ENCODE measurements at regions not wholly inside any gene's neighbourhood (a gene's known extent, or its start where the extent isn't known, plus 50 kb on each side); places are given as distances from the start of the nearest gene placed in this dataset.

- DNase-seq, result no peak
Measured at GRCh38 chr2:104321796-104322349, 532.0 kb upstream of the POU3F3 start.

DNA sequence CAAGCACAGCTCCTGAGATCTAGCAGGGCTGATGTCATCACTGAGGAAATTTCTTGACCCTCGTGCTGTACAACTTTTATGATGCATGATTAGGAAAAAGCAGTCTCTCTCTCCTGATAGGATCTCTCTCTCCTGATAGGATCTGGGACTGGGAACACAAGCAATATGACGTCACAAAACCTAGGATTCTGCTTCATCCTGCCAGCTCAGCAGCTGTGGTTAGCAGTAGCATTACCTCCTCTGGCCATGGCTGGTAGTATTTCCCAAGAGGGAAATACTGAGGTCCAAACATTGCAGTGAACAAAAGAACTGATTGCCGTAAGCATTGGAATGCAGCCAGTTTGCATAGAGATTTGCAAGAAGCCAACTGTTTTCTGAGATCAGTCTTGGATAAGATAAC, 521.2 kb upstream of the POU3F3 start:
- DNase-seq, result peak; percentile 22

DNA sequence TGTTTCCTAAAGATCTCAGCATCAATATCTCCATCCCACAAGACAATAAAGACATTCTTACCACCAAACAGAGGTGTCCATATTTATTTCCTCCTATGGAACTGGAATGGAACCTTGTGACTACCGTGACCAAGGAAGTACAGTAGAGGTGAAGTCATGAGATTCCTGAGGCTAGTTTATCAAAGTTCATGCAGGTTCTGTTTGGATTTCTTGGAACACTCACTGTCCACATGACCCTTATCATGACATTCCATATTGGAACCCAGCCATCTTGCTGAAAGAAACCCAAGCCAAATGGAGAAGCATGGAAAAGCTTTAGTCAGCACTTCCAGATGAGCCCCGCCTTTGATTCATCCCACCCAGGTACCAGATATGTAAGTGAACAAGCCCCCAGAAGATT, 516.0 kb upstream of the POU3F3 start:
- no peak for DNase-seq

DNA sequence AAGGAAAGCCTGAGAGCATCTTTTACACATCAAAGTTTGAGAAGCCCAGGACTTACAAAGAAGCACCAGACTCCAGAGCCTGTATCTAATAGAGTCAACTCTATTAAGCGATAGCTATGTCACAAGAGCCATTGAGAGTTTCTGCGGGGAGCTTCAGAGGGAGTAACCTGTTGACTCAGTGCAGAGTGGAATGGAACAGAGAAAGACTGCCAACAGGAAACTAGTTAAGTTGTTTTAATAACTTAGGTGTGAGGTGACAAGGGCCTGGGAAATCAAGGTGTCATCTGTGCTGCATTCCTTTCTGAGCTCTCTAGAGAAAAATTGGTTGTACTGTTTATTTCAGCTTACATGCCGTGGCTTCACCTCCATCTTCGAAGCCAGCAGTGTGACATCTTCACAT, 513.8 kb upstream of the POU3F3 start:
- DNase-seq, result no peak

- no peak for DNase-seq
Measured at GRCh38 chr2:104340879-104341828, 512.8 kb upstream of the POU3F3 start.

GRCh38 chr2:104344306-104344705, 509.6 kb upstream of the POU3F3 start:
- DNase-seq, result no peak

DNA sequence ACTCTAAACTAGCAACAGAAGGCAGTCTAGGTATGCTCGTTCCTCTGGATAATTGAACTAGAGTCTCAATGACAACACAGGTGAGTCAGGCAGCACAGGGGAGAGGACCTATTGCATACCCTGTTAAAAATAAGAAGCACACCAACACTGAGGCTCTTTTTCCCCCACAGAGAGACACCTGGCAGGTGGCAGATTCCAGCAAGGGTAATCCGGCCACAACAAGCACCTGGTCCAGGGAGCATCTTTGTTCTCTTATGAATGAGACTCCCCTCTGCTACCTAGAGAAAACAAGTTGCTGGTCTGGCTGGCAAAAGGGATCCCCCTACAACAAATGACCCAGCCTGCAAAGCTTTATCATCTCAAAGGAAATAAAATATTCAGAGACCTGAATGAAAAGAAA, 508.9 kb upstream of the POU3F3 start:
- no peak for DNase-seq

GRCh38 chr2:104358122-104358521, 495.8 kb upstream of the POU3F3 start:
- DNase-seq, result no peak

DNA sequence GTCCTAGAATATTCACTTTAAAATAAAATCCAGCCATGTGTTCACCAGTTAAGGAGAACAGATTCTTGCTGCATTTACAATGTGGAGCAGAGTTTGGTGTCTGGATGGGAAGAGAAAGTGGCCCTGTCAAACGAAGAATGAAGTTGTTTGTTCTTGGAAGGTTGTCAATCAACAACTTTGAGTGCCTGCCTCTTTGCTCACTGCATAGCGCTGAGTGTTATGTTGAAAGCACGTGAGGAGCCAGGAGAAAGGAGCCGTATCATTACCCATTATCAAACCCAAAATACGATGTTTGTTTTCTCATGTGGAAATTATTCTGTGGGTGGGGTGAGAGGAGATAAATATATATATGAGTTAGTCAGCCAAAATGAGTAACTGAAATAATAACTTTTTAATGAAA, 492.5 kb upstream of the POU3F3 start:
- DNase-seq, result no peak

DNA sequence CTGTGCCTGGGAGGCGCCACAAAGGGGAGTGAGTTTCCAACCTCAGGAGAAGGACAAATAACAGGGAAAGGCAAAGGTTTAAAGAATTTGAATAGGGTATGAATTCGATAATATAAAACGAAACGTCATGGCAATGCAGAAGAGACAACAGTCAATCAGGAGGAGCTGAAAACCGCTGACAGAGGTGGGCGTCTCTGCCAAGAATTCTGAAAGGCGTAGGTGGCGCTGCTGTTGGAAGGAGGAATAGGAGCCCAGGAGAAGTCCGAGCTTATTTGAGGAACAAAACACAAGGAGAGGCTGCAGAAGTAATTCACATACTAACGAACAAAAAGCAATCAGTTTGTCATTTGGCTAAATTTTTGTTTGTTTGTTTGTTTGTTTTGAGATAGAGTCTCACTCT, 485.8 kb upstream of the POU3F3 start:
- DNase-seq, result no peak

- DNase-seq, result no peak
Measured at GRCh38 chr2:104371087-104371781, 482.7 kb upstream of the POU3F3 start.

DNA sequence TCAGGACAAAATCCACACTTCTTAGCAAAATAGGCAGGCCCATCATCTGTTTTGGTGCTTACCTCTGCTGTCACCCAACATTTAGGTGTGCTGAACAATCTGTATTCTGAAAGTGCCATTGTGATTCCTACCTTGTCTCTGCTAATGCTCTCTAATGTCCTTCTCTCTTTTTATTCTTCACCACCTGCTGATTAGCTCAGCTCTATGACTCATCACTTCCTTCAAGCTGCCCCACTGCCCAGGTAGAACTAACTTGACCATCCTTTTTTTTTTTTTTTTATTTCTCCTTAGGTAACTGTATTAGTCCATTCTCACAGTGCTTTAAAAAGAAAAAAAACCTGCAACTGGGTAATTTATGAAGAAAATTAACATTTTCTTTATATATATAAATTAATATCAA, 478.7 kb upstream of the POU3F3 start:
- DNase-seq, result no peak

- DNase-seq, result peak; percentile 65
Measured at GRCh38 chr2:104378853-104379374, 475.0 kb upstream of the POU3F3 start.

GRCh38 chr2:104384961-104385360, 469.0 kb upstream of the POU3F3 start:
- no peak for DNase-seq

GRCh38 chr2:104385743-104386142, 468.2 kb upstream of the POU3F3 start:
- DNase-seq, result no peak

- DNase-seq, result no peak
Measured at GRCh38 chr2:104388296-104388695, 465.6 kb upstream of the POU3F3 start.

DNA sequence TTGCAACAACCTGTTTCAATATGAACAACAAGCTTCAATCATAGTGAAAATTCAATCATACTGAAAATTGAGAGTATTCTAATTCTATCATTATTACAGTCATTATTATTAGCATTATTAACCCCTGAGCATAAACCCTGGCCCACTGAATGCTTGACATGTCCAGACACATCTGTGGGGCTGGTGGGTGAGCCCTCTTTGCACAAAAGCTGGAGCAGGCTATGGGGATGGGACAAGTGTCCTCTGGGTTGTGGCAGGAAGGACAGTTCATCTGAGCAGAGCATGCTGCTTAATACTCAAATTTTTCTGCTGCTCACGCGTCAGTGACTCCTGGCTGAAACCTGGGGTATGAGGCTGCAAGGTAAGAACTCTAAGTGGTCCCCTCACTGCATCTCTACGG, 451.1 kb upstream of the POU3F3 start:
- DNase-seq, result no peak

GRCh38 chr2:104404526-104404925, 449.4 kb upstream of the POU3F3 start:
- DNase-seq, result no peak

DNA sequence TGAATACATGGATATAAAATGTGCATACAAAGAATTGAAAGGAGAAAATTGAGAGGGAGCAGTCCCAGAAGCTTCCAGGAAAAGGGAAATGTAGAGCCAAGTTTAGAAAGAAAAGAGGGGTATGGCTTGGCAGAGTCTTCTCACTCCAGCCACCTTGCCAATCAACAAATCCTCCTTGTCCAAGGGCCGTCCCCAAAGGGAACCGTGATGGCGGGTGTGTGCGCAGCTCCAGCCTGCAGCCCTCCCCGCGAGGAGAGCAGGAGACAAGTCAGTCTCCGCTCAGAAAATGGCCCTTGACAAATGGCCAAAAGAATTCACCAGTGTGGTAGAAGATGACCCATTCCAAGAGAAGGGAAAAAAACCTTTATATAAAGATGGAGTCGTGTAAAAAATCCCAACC, 448.3 kb upstream of the POU3F3 start:
- DNase-seq, result no peak

DNA sequence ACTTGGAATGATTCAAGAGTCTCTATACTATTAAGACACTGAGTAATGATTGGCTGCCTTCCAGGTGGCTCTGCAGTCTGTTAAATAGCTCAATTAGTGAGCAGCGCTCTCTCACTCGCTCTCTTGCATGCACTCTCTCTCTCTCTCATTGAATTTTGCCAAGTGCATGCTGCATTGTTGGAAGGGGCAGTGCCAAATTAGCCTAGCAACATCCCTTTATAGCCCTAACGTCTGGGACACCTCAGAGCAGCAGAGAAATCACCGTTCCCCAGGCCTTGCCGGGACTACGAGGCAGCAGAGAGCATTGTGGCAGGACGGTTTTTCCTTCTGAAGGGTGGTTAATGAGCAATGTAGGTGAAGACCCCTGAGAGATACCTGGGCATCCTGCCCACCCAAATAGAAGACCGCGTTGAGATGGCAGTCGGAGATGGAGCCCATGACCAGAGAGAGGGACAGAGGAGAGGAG, 447.6 kb upstream of the POU3F3 start:
- DNase-seq, result no peak

GRCh38 chr2:104407641-104408040, 446.3 kb upstream of the POU3F3 start:
- no peak for DNase-seq

DNA sequence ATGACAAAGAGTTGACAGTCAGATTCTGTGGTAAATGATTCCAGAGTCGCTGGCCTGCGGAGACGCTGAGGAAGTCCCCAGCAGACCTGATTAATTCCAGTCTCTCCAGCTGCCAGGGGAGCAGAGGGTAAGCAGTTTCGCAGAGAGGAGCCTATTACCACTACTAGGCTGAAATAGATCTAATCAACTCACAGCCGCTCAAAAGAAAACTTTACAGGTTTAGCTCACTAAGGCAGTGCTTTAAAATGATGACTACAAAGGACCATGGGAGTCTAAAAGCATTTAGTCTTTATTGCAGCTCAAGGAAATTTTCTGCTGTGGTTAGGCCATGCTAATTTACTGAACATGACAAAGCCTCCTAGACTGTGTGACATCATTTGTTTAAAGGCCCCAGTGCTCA, 445.6 kb upstream of the POU3F3 start:
- no peak for DNase-seq

- DNase-seq, result no peak
Measured at GRCh38 chr2:104410136-104410535, 443.8 kb upstream of the POU3F3 start.

- DNase-seq, result peak; percentile 53
Measured at GRCh38 chr2:104412384-104412783, 441.5 kb upstream of the POU3F3 start.
